Fibroblast of mammary gland (primary cell): ENCODE measurements at regions not wholly inside any gene's neighbourhood (a gene's known extent, or its start where the extent isn't known, plus 50 kb on each side); places are given as distances from the start of the nearest gene placed in this dataset.

Experiments used
- DNase-seq: peaks from one replicate; pipeline ENCODE4 v3.0.0-alpha.2; 2010; ENCODE audit warnings: low read depth
- H3K4me3 ChIP-seq: 2 replicates; pipeline ENCODE4 v1.5.1; 2011; ENCODE audit warnings: low read depth, mild to moderate bottlenecking, low read length, moderate library complexity; ENCODE audit not compliant: control insufficient read depth
- CTCF ChIP-seq: conservative IDR thresholded peaks from 2 replicates; pipeline ENCODE4 v1.5.1; 2011; ENCODE audit warnings: low read depth, low read length, inconsistent platforms; ENCODE audit not compliant: control insufficient read depth, insufficient read depth

- TF ChIP-seq CTCF: no peak
- no peak for DNase-seq
- H3K4me3 ChIP-seq: no peak overlapping the region
These were observed 430.9 kb downstream of the IRX2 start for GRCh38 chr5:2320611-2321010.

GRCh38 chr5:2317540-2317939, 433.9 kb downstream of the IRX2 start:
- TF ChIP-seq CTCF: no peak
- no peak for DNase-seq
- no peak overlapping the region for H3K4me3 ChIP-seq

- no peak for TF ChIP-seq CTCF
- DNase-seq: no peak
These were observed 429.1 kb upstream of the IRX4 start for GRCh38 chr5:2311851-2312250.

GRCh38 chr5:2310946-2311345, 428.2 kb upstream of the IRX4 start:
- no peak overlapping the region for H3K4me3 ChIP-seq
- TF ChIP-seq CTCF: no peak
- no peak for DNase-seq

More at GRCh38 chr5:2311851-2312250, 429.1 kb upstream of the IRX4 start:
- no peak overlapping the region for H3K4me3 ChIP-seq

- no peak for TF ChIP-seq CTCF
- no peak for DNase-seq
- no peak overlapping the region for H3K4me3 ChIP-seq
These were observed 424.9 kb upstream of the IRX4 start for GRCh38 chr5:2307631-2308030.

- H3K4me3 ChIP-seq: no peak overlapping the region
- no peak for DNase-seq
- no peak for TF ChIP-seq CTCF
These were observed 424.0 kb upstream of the IRX4 start for GRCh38 chr5:2306711-2307110.

DNA sequence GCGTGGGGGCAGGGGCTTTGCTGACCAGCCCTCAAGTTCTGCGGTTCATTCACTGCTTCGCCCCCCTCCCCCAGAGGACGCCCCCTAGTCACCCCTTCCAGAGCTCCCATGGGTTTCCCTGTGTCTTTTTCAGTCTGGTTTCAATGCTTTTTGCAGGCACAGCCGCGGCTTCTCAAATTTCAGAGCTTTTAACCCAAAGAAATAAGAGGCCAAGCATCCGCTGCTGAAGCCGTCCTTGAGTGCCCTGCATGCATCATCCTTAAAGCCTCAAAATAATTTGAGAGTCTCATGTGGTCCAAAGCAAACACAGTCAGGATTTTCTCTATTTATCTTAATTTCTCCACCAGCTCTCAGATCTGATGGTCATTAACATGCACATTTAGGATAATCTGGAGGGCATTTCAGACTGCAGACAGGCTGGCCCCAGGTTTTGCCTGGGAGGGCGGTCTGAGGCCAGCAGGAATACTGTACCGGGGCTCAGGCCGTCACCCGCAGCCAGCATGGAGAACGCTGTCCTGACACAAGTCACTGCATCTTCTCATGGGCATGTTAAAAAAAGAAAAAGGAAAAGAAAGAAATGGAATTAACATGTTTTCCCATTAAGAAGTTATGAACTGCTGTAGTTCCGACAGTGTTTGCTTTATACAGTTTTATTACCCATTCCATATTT, 420.8 kb upstream of the IRX4 start:
- no peak for DNase-seq

More for the DNA sequence above, 420.8 kb upstream of the IRX4 start:
- no peak overlapping the region for H3K4me3 ChIP-seq
- no peak for TF ChIP-seq CTCF
